Stimulated activated CD8-positive, alpha-beta memory T cell treated with anti-CD3 and anti-CD28 coated beads, Interleukin-7, amount 100 ng/mL, for 24 hours (primary cell): ENCODE measurements at regions not wholly inside any gene's neighbourhood (a gene's known extent, or its start where the extent isn't known, plus 50 kb on each side); places are given as distances from the start of the nearest gene placed in this dataset.

Experiments used
- DNase-seq: peaks from one replicate; pipeline ENCODE4 v3.0.0-alpha.2; 2020; ENCODE audit warnings: low read depth

DNA sequence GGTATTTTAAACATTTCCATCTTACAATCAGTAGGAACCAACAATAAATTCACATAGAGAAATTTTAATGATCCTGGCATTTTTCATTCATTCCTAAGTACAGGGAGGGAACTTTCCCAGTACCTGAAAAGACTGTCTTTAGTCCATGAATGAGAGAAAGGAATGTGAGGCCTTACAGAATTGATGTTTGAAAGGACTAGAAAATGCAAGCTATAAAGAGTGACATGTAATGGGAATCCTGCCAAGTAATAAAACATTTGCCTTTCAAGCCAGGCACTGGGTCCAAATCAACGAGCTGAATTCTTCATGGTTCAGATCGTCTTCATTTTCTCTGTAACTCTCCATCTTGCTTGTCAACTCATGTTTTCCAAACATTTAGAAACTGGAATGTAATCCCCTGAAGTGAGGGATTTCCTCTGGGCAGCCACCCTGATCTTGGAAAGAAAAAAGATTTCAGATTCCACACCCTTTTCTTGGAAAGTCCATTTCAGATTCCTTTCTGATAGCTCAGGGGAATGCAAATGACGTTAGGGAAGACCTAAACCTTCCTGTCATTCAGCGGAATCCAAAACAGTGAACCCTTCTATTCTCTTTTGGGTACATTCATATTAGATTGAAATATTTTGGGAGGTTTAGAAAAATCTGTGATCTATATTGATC, 315.8 kb downstream of the SH3GL2 start:
- DNase-seq: no peak

DNA sequence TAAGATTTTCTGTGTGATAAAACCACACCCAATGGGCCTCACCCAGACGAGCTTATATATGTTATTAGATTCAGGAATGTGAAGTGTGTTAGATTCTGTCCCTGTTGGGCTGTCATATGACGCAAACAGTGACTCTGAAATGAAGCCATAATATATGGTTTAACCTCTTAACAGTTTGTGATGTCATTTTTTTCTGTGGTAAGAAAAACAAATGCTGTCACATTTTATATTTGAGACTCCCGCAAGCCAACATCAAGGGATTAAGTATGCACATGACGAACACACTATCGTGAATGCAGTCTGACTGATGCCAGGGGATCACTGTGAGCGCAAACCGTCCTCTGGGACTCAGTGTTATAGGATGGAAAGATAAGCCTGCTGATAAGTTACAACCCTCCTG, 321.7 kb downstream of the SH3GL2 start:
- no peak for DNase-seq

- DNase-seq: no peak
Observed at GRCh38 chr9:17905366-17905765, 326.5 kb downstream of the SH3GL2 start.

GRCh38 chr9:17905781-17906175, 326.9 kb downstream of the SH3GL2 start:
- DNase-seq: no peak

- no peak for DNase-seq
Observed at GRCh38 chr9:17906176-17906840, 327.4 kb downstream of the SH3GL2 start.

GRCh38 chr9:17906841-17907778, 328.2 kb downstream of the SH3GL2 start:
- no peak for DNase-seq

- no peak for DNase-seq
Observed at GRCh38 chr9:17907779-17908508, 329.1 kb downstream of the SH3GL2 start.

- no peak for DNase-seq
Observed at GRCh38 chr9:17926246-17926645, 347.4 kb downstream of the SH3GL2 start.

DNA sequence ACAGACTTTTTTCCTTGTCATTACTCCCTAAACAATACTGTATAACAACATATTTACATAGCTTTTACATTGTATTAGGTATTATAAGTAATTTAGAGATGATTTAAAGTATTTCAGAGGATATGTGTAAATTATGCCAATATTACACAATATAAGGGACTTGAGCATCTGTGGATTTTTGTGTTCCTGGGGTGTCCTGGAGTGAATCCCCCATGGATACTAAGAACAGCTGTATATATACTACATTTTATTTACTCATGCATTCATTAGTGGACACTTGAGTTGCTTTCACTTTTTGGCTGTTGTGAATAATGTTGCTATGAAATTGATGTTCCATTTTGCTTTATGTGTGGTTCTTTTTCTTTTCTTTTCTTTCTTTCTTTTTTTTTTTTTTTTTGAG, 348.8 kb downstream of the SH3GL2 start:
- no peak for DNase-seq

- no peak for DNase-seq
Observed at GRCh38 chr9:17928228-17928627, 349.4 kb downstream of the SH3GL2 start.

DNA sequence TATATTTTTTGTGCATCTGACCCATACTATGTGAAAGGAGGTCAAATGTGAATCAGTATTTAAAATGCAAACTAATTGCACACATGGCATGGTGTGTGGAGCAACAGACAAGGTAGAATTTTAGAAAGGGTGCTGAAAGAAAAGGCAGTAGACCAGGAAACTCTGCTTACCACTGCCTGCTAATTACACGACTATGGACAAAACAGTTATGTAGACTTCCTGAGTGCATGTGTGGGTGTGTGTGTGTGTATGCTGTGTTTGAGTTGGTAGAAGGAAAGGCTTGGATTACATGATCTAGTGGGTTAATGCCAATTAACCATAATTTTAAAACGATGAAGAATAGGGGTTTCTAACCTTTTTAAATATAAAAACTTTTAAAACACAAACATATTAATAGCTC, 349.9 kb downstream of the SH3GL2 start:
- no peak for DNase-seq

GRCh38 chr9:17929506-17929905, 350.6 kb downstream of the SH3GL2 start:
- no peak for DNase-seq

DNA sequence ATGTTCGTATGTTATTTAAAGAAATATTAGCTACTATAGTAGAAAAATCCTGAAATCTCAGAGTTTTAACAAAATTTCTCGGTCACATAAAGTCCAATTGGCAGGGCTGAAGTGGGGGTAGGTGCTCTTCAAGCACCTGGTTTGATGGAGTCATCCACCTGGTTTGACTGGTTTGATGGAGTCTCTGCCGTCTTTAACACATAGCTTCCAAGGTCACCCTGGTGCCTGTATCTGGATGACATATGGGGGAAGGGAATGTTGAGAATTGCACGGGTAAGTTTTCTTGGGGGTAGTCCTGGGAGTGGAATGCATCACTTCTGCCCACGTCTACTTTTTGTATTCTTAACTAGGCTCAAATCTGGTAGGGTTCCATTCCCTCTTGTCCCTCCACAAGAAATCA, 351.2 kb downstream of the SH3GL2 start:
- DNase-seq: no peak

- DNase-seq: no peak
Observed at GRCh38 chr9:17936365-17936764, 357.5 kb downstream of the SH3GL2 start.

DNA sequence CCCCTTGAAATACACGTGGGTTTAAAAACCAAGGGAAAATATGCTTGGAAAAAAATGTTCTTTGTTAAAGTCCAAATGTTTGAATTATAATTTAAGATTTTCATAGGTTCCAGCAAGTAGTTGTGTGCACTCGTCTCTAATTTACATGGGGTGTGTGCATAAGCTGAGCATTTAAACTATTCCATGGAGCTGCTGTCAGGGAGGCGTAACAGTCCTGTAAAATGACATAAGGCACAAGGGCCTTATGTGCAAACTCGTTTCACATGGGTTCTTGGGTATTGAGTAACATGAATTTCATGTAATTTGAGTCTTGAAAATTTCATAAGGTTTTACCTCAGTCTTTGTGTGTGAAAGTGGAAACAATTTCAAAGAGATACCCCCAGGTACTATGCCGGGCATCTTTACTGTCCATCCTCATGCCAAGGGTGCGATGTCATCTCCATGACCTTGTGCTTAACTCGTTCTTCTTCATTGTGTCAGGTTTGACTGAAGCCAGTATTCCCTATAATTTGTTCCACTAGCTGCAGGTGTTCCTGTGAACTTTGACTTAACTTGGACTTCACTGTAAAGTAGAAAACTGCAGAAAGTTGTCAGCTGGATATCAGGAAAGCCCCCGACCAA, 359.3 kb downstream of the SH3GL2 start:
- no peak for DNase-seq

GRCh38 chr9:17942498-17942897, 363.6 kb downstream of the SH3GL2 start:
- no peak for DNase-seq

DNA sequence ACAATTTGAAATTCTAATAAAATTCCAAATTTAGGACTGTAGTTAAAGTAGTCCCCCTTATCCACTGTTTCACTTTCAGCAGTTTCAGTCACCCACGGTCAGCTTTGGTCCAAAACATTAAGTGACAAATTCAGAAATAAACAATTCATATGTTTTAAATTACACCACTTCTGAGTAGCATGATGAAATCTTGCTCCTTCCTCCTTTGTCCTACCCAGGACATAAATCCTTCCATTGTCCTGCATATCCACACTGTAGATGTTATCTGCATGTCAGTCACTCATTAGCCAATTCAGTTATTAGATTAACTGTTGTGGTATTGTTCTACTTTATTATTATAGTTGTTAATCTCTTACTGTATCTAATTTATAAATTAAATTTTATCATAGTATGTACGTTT, 376.5 kb downstream of the SH3GL2 start:
- no peak for DNase-seq

- no peak for DNase-seq
Observed at GRCh38 chr9:17958363-17958762, 379.5 kb downstream of the SH3GL2 start.

DNA sequence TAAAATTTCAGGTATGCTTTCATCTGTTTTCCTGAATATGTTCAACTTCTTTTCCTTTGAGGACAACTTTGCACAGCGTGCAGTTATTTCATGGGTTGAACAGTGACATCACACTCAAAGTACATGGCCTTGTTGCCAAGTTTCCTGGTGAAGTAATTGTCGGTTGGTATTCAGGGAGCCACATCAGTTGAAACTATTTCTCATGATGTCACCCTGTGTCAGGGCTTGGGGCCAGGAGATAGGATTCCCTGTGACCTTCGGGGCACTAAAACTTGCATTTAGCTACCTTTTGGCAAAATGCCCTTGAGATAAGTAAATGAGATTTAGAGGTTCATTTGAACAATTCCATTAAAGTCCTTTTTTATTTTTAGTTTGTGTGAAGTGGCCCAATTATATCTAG, 383.9 kb downstream of the SH3GL2 start:
- DNase-seq: no peak

DNA sequence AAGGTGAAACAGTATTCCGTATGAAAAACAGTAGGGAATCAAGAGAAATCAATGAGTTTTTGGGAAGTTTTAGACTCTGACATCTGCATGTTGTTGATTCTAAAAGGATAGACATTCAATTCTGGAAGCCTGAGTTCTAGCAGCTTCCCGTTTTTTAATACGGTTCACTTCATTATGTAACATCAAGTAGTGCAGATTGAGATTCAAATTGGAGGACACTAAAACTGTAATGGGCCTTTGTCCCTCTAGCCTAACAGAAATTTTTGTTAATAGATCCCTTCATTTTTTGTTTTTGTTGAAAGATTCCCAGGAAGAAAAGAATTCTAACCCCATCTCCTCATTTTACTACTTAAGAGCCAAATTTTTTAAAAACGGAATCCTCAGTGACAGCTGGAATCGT, 384.6 kb downstream of the SH3GL2 start:
- no peak for DNase-seq

GRCh38 chr9:17967731-17968130, 388.9 kb downstream of the SH3GL2 start:
- no peak for DNase-seq

DNA sequence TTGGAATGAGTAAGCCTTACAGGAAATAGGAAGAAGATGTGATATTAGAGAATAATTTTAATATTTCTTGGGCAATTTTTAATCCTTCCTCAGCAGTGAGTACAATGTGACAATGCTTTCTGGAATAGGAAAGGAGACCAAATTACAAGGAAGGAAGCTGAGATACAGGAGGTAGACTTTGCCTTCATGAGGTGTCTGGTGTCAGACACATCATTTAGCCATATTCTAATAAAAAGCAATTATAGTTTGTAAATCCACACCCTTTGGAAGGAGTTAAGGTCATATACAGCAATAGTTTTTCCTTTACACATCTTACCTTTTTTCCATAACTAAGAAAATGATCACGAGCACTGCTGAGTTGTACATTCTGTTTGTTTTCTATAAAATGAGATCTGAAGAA, 390.4 kb downstream of the SH3GL2 start:
- DNase-seq: no peak
